H4 (cell line): ENCODE measurements at regions not wholly inside any gene's neighbourhood (a gene's known extent, or its start where the extent isn't known, plus 50 kb on each side); places are given as distances from the start of the nearest gene placed in this dataset.
A peak's percentile ranks its signal among the peaks of the same experiment; 100 is the strongest.
"Not testable (repeated sequence)": the region's sequence is repeated elsewhere in the genome, so short reads cannot be mapped to it uniquely, and the experiment has no call there.

Experiments used
- DNase-seq: peaks from one replicate; pipeline ENCODE4 v3.0.0-alpha.2; 2015; ENCODE audit warnings: low spot score

- not testable (repeated sequence) for DNase-seq
These were observed 662.5 kb downstream of the QKI start for GRCh38 chr6:164076818-164077532.

GRCh38 chr6:164075981-164076615, 661.6 kb downstream of the QKI start:
- no peak for DNase-seq

DNA sequence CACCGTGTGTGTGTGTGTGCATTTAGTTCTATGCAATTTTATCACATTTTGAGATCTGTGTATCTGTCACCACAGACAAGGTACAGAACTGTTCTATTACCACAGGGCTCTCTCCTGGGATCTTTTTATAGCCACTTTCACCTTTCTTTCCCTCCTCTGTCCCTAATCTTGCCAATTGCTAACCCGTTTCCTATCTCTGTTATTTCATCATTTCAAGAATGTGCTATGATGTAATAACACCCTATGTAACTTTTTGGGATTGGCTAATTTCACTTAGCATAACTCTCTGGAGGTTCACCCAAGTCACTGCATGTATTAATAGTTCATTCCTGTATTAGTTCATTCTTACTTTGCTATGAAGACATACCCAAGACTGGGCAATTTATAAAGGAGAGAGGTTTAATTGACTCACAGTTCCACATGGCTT, 657.7 kb downstream of the QKI start:
- DNase-seq = no peak

DNA sequence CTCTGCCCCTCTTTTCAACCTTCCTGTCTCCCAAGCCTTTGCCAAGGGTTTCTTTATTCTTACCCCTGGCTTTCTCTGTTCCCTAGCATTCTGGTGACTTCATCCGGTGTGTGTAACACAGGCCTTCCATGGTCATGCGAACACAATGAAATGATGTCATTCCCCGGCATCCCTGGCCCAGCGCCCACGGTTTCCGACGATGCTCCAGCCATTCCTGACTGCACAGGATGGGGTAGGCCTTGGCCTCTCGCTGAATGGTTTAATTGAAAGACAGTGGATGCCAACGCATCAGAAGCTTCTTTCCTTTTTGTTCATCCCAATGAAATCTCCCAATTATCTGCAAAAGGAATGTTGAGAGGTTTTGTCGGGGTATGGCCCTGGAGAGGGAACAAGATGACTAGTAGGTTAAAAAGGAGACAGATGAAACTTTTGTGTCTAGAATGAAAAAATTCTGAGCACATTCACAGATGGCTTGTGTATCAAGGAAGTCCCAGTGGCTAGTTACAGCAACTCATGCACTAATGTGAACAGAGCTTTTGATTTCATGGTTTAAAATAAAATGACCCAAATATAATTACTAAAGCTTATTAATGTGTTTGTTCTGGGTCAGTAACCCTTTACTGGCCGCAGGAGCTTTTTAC, 655.0 kb downstream of the QKI start:
- peak; percentile 2 for DNase-seq

GRCh38 chr6:164068527-164068926, 654.0 kb downstream of the QKI start:
- no peak for DNase-seq

GRCh38 chr6:164066766-164067165, 652.2 kb downstream of the QKI start:
- no peak for DNase-seq

DNA sequence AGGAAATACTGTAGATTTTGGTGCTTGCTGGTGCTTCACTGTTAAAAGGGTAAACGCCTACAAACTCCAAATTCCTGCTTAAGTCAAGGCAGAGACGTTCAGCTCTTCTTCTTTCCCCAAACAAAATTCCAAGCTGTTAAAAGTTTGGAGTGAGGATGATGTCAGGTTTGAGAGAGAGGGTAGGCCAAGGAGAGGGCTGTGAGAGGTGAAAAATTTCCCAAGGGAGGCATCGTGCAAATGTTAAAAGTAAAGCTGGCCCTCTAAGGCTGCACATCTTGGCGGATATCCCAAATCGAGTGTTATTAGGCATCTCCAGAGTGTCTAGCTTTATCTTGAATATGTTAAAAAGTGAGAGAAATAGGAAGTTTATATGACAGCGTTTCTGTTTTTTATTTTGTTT, 651.8 kb downstream of the QKI start:
- no peak for DNase-seq

GRCh38 chr6:164063346-164063745, 648.8 kb downstream of the QKI start:
- DNase-seq = no peak

- no peak for DNase-seq
These were observed 648.4 kb downstream of the QKI start for GRCh38 chr6:164062872-164063271.

- DNase-seq = no peak
These were observed 643.4 kb downstream of the QKI start for GRCh38 chr6:164057876-164058275.

- no peak for DNase-seq
These were observed 636.9 kb downstream of the QKI start for GRCh38 chr6:164051427-164051826.

GRCh38 chr6:164049517-164049988, 635.0 kb downstream of the QKI start:
- no peak for DNase-seq

DNA sequence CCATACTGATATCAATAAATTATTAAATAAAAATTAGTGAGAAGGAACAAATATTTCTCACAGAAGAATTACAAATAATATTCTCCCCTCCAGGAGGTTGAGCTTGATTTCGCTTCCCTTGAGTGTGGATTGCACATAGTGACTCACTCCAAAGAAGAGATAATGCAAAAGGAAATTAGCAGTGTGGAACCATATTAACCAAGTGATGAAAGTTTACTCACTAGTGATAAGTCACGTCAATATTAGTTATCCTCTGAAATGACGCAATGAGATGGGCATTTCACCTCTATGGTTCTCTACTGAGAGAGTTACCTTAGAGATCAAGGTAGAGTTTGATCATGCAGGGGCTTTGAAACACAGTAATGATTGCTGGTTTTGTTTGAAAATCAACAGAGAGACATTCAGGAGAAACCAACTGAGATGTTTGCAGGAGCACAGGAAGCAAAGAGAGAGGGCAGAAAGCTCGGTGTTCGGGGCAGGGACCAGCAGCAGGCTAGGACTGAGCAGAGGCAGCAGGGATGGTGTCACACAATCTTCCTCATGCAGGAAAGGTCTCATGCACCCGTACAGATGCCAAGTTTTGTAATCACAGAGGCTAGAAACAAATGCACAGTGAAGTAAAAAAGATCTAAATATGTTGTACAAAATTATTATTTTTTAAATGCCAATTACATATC, 634.5 kb downstream of the QKI start:
- no peak for DNase-seq

DNA sequence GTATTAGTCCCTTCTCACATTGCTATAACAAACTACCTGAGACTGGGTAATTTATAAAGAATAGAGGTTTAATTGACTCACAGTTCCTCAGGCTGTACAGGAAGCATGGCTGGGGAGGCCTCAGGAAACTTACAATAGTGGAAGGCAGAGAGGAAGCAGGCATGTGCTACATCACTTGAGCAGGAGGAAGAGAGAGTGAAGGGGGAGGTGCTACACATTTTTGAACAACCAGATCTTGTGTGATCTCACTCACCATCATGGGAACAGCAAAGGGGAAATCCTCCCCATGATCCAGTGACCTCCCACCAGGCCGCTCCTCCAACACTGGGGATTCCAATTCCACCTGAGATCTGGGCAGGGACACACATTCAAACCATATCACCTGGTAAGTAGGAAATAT, 630.6 kb downstream of the QKI start:
- DNase-seq = no peak

DNA sequence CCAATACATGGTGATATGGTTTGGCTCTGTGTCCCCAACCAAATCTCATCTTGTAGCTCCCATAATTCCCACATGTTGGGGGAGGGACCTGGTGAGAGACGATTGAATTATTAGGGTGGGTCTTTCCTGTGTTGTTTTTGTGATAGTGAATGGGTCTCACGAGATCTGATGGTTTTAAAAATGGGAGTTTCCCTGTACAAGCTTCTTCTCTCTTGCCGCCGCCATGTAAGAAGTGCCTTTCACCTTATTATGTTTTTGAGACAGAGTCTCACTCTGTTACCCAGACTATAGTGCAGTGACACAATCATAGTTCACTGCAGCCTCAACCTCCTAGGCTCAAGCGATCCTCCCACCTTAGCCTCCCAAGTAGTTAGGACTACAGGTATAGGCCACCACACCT, 629.1 kb downstream of the QKI start:
- not testable (repeated sequence) for DNase-seq

DNA sequence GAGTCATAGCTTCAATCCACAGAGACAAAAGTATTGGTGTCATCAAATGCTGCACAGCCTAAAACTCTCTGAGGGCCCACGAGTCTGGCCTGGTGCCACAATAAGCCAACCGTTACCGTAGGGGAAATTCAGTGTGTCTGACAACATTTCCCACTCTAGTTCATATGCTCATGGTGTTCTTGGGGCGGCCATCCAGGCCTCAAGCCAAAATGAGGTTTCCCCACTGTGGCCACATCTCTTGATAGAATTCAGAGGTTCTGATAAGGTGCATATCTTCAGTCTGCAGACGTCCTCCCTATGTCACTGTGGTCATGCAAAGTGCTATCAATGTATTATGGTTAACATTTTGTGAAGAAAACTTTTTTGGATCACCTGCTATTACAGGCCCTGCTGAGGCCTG, 627.7 kb downstream of the QKI start:
- DNase-seq = no peak

GRCh38 chr6:164040994-164041393, 626.5 kb downstream of the QKI start:
- DNase-seq = no peak

DNA sequence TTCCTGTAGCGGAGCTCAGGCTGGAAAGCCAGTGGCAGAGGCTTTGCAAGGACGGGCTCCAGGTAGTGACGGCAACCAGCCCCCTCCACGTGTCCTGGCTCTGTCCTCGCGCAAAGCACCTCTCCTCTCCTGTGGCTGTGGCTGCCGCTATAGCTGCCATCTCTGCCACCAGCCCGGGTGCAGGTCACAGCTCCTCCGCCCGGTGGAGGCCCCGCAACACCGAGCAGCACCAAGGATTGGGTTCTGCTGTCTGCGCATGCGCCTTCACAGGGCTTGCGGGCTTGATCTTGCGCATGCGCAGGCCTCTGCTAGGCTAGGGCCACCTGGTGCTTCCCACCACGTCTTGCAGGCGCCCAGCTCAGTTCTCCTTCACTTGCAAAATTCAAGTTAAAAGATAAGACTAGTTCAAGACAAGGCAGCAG, 625.4 kb downstream of the QKI start:
- no peak for DNase-seq

- DNase-seq = no peak
These were observed 622.8 kb downstream of the QKI start for GRCh38 chr6:164037171-164037870.

GRCh38 chr6:164035900-164036485, 621.5 kb downstream of the QKI start:
- DNase-seq = no peak

- no peak for DNase-seq
These were observed 620.2 kb downstream of the QKI start for GRCh38 chr6:164034602-164035140.
